ENCODE measurements at regions not wholly inside any gene's neighbourhood (a gene's known extent, or its start where the extent isn't known, plus 50 kb on each side); places are given as distances from the start of the nearest gene placed in this dataset.

DNA sequence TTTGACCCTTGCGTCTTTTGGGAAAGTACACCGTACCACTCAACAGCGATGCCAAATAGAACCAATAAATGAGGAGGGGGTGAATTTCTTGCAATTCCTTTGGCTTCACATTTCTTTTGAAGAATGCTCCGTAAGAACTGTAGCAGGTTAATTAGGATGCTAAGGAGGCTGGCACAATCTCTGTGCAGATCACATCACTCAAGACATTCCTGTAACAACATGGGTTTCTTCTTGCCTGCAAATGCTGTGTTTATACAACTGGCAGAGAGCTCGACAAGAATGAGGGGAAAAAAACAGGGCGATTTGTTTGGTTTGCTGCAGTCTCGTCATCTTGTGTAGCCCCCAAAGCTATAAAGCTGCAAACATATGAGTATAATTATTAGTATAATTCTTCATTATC is 424.8 kb upstream of the DCC start (continued):
- TF ChIP-seq RAD21 (IDR thresholded peaks at IDR 0.05; ENCODE audit: low read depth), result no peak
- TF ChIP-seq ZFX (IDR thresholded peaks at IDR 0.05), result no peak
- TF ChIP-seq SP1 (IDR thresholded peaks at IDR 0.05; ENCODE audit: low read depth), result no peak
- no peak for TF ChIP-seq JUND (IDR thresholded peaks at IDR 0.05)
- no peak for TF ChIP-seq CBX3 (IDR thresholded peaks at IDR 0.05; ENCODE audit: low read depth)
- TF ChIP-seq POLR2A (IDR thresholded peaks at IDR 0.05; ENCODE audit: borderline replicate concordance, extremely low read depth, insufficient read depth, insufficient read length), result no peak
- TF ChIP-seq POLR2AphosphoS5 (IDR thresholded peaks at IDR 0.05; ENCODE audit: low read depth, low read length), result no peak
- TF ChIP-seq ATF3 (IDR thresholded peaks at IDR 0.05), result no peak
- TF ChIP-seq CEBPB (IDR thresholded peaks at IDR 0.05; ENCODE audit: low read depth), result no peak
- TF ChIP-seq EZH2phosphoT487 (IDR thresholded peaks at IDR 0.05; ENCODE audit: borderline replicate concordance), result no peak
- no peak for TF ChIP-seq EGR1 (IDR thresholded peaks at IDR 0.05; ENCODE audit: low read depth)
- no peak for TF ChIP-seq ZNF274 (IDR thresholded peaks at IDR 0.05; ENCODE audit: low read depth, low read length)

GRCh38 chr18:51921862-51922261 is 418.1 kb upstream of the DCC start:
- ChIA-PET CTCF (no interaction called here), POLR2A (no interaction called here), RAD21 (ENCODE audit: low non-redundant PET in 1 of 2, low total read pairs in 2 of 2, uncharacterized antibody in 2 of 2, unreplicated experiment in 2 of 2) (no interaction called here)
- Histone ChIP-seq H3K4me3 (replicated peaks in 1 of 2; ENCODE audit: low read depth in 1 of 2, low read length in 2 of 2) (no peak overlapping the region), H3K79me2 (ENCODE audit: insufficient read depth, low read length) (no peaks in the 10 kb centered on the region), H3K27ac (ENCODE audit: low read depth, low read length) (no peak overlapping the region), H3K9ac (ENCODE audit: low read length) (no peak overlapping the region), H3K36me3 (ENCODE audit: control insufficient read depth in 1 of 2, insufficient read depth in 2 of 2, low read length in 2 of 2) (no peaks in the 10 kb centered on the region), H3K9me2 (ENCODE audit: insufficient read depth) (no peaks in the 10 kb centered on the region), H4K20me1 (ENCODE audit: insufficient read depth) (no peaks in the 10 kb centered on the region), H3K9me3 (ENCODE audit: control insufficient read depth in 1 of 2, insufficient read depth in 1 of 2, low read depth in 1 of 2, low read length in 2 of 2) (peaks cover 10 to 18% of the 10 kb centered on the region in 2 experiments; a peak in 2 of 4 replicates), H2AFZ (ENCODE audit: low read depth, low read length, poor library complexity, severe bottlenecking) (no peak overlapping the region), H3K4me2 (ENCODE audit: low read length) (no peak overlapping the region), H3K4me1 (ENCODE audit: control insufficient read depth in 1 of 2, insufficient read depth in 2 of 2, low read length in 2 of 2) (no peaks in the 10 kb centered on the region), H3K27me3 (ENCODE audit: insufficient read depth, low read length) (no peaks in the 10 kb centered on the region)
- ATAC-seq (no peak), DNase-seq (ENCODE audit: low read depth, low spot score) (no peak)
- intact Hi-C loops (cut with micrococcal nuclease), result no loop called here
- BruUV-seq (replicated peaks), result no TSS peak
- TF ChIP-seq JUND (IDR thresholded peaks at IDR 0.05), result no peak
- TF ChIP-seq RAD21 (IDR thresholded peaks at IDR 0.05; ENCODE audit: low read depth), result no peak
- TF ChIP-seq SP1 (IDR thresholded peaks at IDR 0.05; ENCODE audit: low read depth), result no peak
- TF ChIP-seq EGR1 (IDR thresholded peaks at IDR 0.05; ENCODE audit: low read depth), result no peak
- TF ChIP-seq SIN3A (IDR thresholded peaks at IDR 0.05; ENCODE audit: low read depth), result no peak
- no peak for TF ChIP-seq POLR2AphosphoS5 (IDR thresholded peaks at IDR 0.05; ENCODE audit: low read depth, low read length)
- no peak for TF ChIP-seq YY1 (IDR thresholded peaks at IDR 0.05; ENCODE audit: extremely low read depth, insufficient replicate concordance, low read depth, low read length)
- no peak for TF ChIP-seq CEBPB (IDR thresholded peaks at IDR 0.05; ENCODE audit: low read depth)
- TF ChIP-seq SRF (IDR thresholded peaks at IDR 0.05; ENCODE audit: low read depth), result no peak
- TF ChIP-seq, protein P1, sequence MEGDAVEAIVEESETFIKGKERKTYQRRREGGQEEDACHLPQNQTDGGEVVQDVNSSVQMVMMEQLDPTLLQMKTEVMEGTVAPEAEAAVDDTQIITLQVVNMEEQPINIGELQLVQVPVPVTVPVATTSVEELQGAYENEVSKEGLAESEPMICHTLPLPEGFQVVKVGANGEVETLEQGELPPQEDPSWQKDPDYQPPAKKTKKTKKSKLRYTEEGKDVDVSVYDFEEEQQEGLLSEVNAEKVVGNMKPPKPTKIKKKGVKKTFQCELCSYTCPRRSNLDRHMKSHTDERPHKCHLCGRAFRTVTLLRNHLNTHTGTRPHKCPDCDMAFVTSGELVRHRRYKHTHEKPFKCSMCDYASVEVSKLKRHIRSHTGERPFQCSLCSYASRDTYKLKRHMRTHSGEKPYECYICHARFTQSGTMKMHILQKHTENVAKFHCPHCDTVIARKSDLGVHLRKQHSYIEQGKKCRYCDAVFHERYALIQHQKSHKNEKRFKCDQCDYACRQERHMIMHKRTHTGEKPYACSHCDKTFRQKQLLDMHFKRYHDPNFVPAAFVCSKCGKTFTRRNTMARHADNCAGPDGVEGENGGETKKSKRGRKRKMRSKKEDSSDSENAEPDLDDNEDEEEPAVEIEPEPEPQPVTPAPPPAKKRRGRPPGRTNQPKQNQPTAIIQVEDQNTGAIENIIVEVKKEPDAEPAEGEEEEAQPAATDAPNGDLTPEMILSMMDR (IDR thresholded peaks at IDR 0.05 in 2 of 3, conservative IDR thresholded peaks at IDR 0.05 in 1 of 3; ENCODE audit: borderline replicate concordance in 1 of 3, insufficient read depth in 1 of 3, low read depth in 2 of 3, low read length in 2 of 3), result no peak
- TF ChIP-seq MAX (IDR thresholded peaks at IDR 0.05), result no peak
- TF ChIP-seq, protein P2, sequence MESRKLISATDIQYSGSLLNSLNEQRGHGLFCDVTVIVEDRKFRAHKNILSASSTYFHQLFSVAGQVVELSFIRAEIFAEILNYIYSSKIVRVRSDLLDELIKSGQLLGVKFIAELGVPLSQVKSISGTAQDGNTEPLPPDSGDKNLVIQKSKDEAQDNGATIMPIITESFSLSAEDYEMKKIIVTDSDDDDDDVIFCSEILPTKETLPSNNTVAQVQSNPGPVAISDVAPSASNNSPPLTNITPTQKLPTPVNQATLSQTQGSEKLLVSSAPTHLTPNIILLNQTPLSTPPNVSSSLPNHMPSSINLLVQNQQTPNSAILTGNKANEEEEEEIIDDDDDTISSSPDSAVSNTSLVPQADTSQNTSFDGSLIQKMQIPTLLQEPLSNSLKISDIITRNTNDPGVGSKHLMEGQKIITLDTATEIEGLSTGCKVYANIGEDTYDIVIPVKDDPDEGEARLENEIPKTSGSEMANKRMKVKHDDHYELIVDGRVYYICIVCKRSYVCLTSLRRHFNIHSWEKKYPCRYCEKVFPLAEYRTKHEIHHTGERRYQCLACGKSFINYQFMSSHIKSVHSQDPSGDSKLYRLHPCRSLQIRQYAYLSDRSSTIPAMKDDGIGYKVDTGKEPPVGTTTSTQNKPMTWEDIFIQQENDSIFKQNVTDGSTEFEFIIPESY (IDR thresholded peaks at IDR 0.05; ENCODE audit: extremely low read depth, insufficient replicate concordance, low read length), result no peak
- TF ChIP-seq FOSL1 (IDR thresholded peaks at IDR 0.05; ENCODE audit: low read depth), result no peak
- TF ChIP-seq ATF3 (IDR thresholded peaks at IDR 0.05), result no peak
- TF ChIP-seq ZFX (IDR thresholded peaks at IDR 0.05), result no peak
- TF ChIP-seq CBX3 (IDR thresholded peaks at IDR 0.05; ENCODE audit: low read depth), result no peak
- no peak for TF ChIP-seq POLR2A (IDR thresholded peaks at IDR 0.05; ENCODE audit: borderline replicate concordance, extremely low read depth, insufficient read depth, insufficient read length)
- no peak for TF ChIP-seq ELF1 (IDR thresholded peaks at IDR 0.05; ENCODE audit: borderline replicate concordance, low read depth)

Measured in HCT116 (cell line).